WTC11 (cell line): ENCODE measurements at regions not wholly inside any gene's neighbourhood (a gene's known extent, or its start where the extent isn't known, plus 50 kb on each side); places are given as distances from the start of the nearest gene placed in this dataset.

Experiments used
- ATAC-seq: fragments of 200-7000 bp; cut with Tn5 transposase; 2 replicates; pipeline ENCODE4 v1.10.0; 2021; ENCODE audit warnings: mild to moderate bottlenecking, moderate library complexity
- CTCF ChIA-PET: fragments of 300-600 bp; sonication (Branson Sonifier 250); formaldehyde crosslinking; loops from one replicate; lab custom pipeline; 2021; ENCODE audit warnings: antibody characterized with exemption; lab: Charles Lee
- POLR2A ChIA-PET: fragments of 350-600 bp; sonication (Branson Sonifier 250); formaldehyde crosslinking; loops from one replicate; lab custom pipeline; 2021; ENCODE audit warnings: antibody characterized with exemption; lab: Charles Lee
- DNase-seq: peaks from one replicate; pipeline ENCODE4 v3.0.0; 2021; ENCODE audit warnings: low spot score
- H3K27ac Mint-ChIP-seq: 2 replicates; pipeline ENCODE4 v1.8.0; 2021; ENCODE audit warnings: mixed read lengths
- H3K27me3 Mint-ChIP-seq: 2 replicates; pipeline ENCODE4 v1.8.0; 2021; ENCODE audit warnings: low read depth, mild to moderate bottlenecking, moderate library complexity, mixed read lengths
- H3K36me3 Mint-ChIP-seq: 2 replicates; pipeline ENCODE4 v1.8.0; 2021; ENCODE audit warnings: mixed read lengths
- H3K4me1 Mint-ChIP-seq: 2 replicates; pipeline ENCODE4 v1.8.0; 2022; ENCODE audit warnings: mixed read lengths
- H3K4me3 Mint-ChIP-seq: 2 replicates; pipeline ENCODE4 v1.8.0; 2021; ENCODE audit warnings: mild to moderate bottlenecking, moderate library complexity, mixed read lengths
- H3K9me3 Mint-ChIP-seq: 2 replicates; pipeline ENCODE4 v1.8.0; 2021; ENCODE audit warnings: mixed read lengths
- CREB1 ChIP-seq: sonication (generic); formaldehyde crosslinking; IDR thresholded peaks from 2 replicates; pipeline ENCODE4 v1.8.0; 2023; ENCODE audit warnings: mild to moderate bottlenecking, missing genetic modification reagents
- ESRRA ChIP-seq: sonication (generic); formaldehyde crosslinking; IDR thresholded peaks from 2 replicates; pipeline ENCODE4 v1.8.1; 2022; ENCODE audit warnings: mild to moderate bottlenecking, missing genetic modification reagents, borderline replicate concordance
- FOXJ3 ChIP-seq: sonication (generic); formaldehyde crosslinking; IDR thresholded peaks from 2 replicates; pipeline ENCODE4 v1.9.0; 2021; ENCODE audit warnings: missing genetic modification reagents, mild to moderate bottlenecking, borderline replicate concordance
- FOXK1 ChIP-seq: sonication (generic); formaldehyde crosslinking; IDR thresholded peaks from 2 replicates; pipeline ENCODE4 v1.8.0; 2022; ENCODE audit warnings: mild to moderate bottlenecking, moderate library complexity, missing genetic modification reagents
- JUN ChIP-seq: sonication (generic); formaldehyde crosslinking; IDR thresholded peaks from 2 replicates; pipeline ENCODE4 v1.8.0; 2023; ENCODE audit warnings: mild to moderate bottlenecking, missing genetic modification reagents
- MXD4 ChIP-seq: fragments of 250-450 bp; sonication (Bioruptor Pico); IDR thresholded peaks from 2 replicates; pipeline ENCODE4 v1.8.0; 2021; ENCODE audit warnings: mild to moderate bottlenecking, moderate library complexity, borderline replicate concordance
- TEAD4 ChIP-seq: sonication (generic); formaldehyde crosslinking; IDR thresholded peaks from 2 replicates; pipeline ENCODE4 v1.8.0; 2022; ENCODE audit warnings: mild to moderate bottlenecking, missing genetic modification reagents
- ZNF138 ChIP-seq: sonication (generic); formaldehyde crosslinking; conservative IDR thresholded peaks from 2 replicates; pipeline ENCODE4 v1.8.1; 2022; ENCODE audit warnings: mild to moderate bottlenecking, moderate library complexity, missing genetic modification reagents
- ZNF219 ChIP-seq: sonication (generic); formaldehyde crosslinking; IDR thresholded peaks from 2 replicates; pipeline ENCODE4 v1.8.0; 2023; ENCODE audit warnings: missing genetic modification reagents, mild to moderate bottlenecking, borderline replicate concordance
- ZNF263 ChIP-seq: sonication (generic); formaldehyde crosslinking; IDR thresholded peaks from 2 replicates; pipeline ENCODE4 v1.8.1; 2022; ENCODE audit warnings: low read depth, mild to moderate bottlenecking, moderate library complexity, missing genetic modification reagents
- ZNF396 ChIP-seq: fragments of 250-450 bp; sonication (Bioruptor Pico); IDR thresholded peaks from 2 replicates; pipeline ENCODE4 v1.8.0; 2021; ENCODE audit warnings: mild to moderate bottlenecking, moderate library complexity, borderline replicate concordance
- ZNF416 ChIP-seq: fragments of 250-450 bp; sonication (Bioruptor Pico); IDR thresholded peaks from 2 replicates; pipeline ENCODE4 v1.9.0; 2021; ENCODE audit warnings: mild to moderate bottlenecking, inconsistent platforms
- ZNF423 ChIP-seq: fragments of 250-450 bp; sonication (Bioruptor Pico); IDR thresholded peaks from 2 replicates; pipeline ENCODE4 v2.1.2; 2022; ENCODE audit warnings: mild to moderate bottlenecking, moderate library complexity
- TF ChIP-seq, protein P1 (sequence below): sonication (generic); formaldehyde crosslinking; IDR thresholded peaks from 2 replicates; pipeline ENCODE4 v1.8.1; 2022; ENCODE audit warnings: low read depth, missing genetic modification reagents, borderline replicate concordance
- TF ChIP-seq, protein P2 (sequence below): fragments of 250-450 bp; sonication (Bioruptor Pico); IDR thresholded peaks from 2 replicates; pipeline ENCODE4 v2.1.2; 2022; ENCODE audit warnings: mild to moderate bottlenecking, moderate library complexity
- TF ChIP-seq, protein P3 (sequence below): sonication (generic); formaldehyde crosslinking; IDR thresholded peaks from 2 replicates; pipeline ENCODE4 v1.8.0; 2022; ENCODE audit warnings: missing genetic modification reagents
- TF ChIP-seq, protein P4 (sequence below): sonication (generic); formaldehyde crosslinking; IDR thresholded peaks from 2 replicates; pipeline ENCODE4 v1.8.0; 2023; ENCODE audit warnings: missing genetic modification reagents
- TF ChIP-seq, protein P5 (sequence below): sonication (generic); formaldehyde crosslinking; IDR thresholded peaks from 2 replicates; pipeline ENCODE4 v1.8.1; 2022; ENCODE audit warnings: mild to moderate bottlenecking, missing genetic modification reagents, moderate library complexity, borderline replicate concordance
- TF ChIP-seq, protein P6 (sequence below): sonication (generic); formaldehyde crosslinking; IDR thresholded peaks from 2 replicates; pipeline ENCODE4 v1.8.0; 2022; ENCODE audit warnings: mild to moderate bottlenecking, missing genetic modification reagents
- TF ChIP-seq, protein P7 (sequence below): sonication (generic); formaldehyde crosslinking; IDR thresholded peaks from 2 replicates; pipeline ENCODE4 v1.8.1; 2023; ENCODE audit warnings: mild to moderate bottlenecking, missing genetic modification reagents, moderate library complexity
- TF ChIP-seq, protein P8 (sequence below): sonication (generic); formaldehyde crosslinking; IDR thresholded peaks from 2 replicates; pipeline ENCODE4 v1.8.0; 2022; ENCODE audit warnings: mild to moderate bottlenecking, missing genetic modification reagents
- TF ChIP-seq, protein P9 (sequence below): fragments of 200-600 bp; IDR thresholded peaks from 2 replicates; pipeline ENCODE4 v1.8.0; 2022; ENCODE audit warnings: antibody characterized with exemption

DNA sequence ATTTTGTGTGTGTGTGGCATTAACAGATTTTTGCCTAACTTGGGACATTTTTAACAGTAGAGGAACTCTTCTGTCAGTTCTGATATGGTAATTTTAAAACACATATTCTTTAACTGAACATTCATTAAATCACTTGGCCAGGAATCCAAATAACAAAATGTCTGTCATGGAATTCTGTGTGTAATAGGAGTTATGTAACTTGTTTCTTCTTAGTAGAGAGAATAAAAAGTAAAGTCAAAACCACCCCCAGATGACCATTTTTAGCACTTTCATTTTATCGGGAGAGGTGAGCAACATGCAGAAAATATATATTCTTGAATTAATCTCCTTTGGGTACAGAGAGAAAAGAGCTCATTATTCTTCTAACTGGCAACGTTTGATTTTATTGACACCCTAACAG lies 1740.3 kb downstream of the STIM2 start:
- Mint-ChIP-seq H3K36me3 (peaks cover 12% of the 10 kb centered on the region), H3K4me3 (no peak overlapping the region)
- CTCF ChIA-PET: no interaction called here
- TF ChIP-seq TEAD4 (no peak), JUN (CRISPR knock-in tag) (no peak), MXD4 (CRISPR knock-in tag) (no peak), ZNF219 (CRISPR knock-in tag) (no peak), ZNF396 (CRISPR knock-in tag) (no peak), ZNF423 (CRISPR knock-in tag) (no peak), CREB1 (CRISPR knock-in tag) (no peak)
- TF ChIP-seq, protein P1, sequence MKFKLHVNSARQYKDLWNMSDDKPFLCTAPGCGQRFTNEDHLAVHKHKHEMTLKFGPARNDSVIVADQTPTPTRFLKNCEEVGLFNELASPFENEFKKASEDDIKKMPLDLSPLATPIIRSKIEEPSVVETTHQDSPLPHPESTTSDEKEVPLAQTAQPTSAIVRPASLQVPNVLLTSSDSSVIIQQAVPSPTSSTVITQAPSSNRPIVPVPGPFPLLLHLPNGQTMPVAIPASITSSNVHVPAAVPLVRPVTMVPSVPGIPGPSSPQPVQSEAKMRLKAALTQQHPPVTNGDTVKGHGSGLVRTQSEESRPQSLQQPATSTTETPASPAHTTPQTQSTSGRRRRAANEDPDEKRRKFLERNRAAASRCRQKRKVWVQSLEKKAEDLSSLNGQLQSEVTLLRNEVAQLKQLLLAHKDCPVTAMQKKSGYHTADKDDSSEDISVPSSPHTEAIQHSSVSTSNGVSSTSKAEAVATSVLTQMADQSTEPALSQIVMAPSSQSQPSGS (CRISPR knock-in tag): no peak
- TF ChIP-seq, protein P2, sequence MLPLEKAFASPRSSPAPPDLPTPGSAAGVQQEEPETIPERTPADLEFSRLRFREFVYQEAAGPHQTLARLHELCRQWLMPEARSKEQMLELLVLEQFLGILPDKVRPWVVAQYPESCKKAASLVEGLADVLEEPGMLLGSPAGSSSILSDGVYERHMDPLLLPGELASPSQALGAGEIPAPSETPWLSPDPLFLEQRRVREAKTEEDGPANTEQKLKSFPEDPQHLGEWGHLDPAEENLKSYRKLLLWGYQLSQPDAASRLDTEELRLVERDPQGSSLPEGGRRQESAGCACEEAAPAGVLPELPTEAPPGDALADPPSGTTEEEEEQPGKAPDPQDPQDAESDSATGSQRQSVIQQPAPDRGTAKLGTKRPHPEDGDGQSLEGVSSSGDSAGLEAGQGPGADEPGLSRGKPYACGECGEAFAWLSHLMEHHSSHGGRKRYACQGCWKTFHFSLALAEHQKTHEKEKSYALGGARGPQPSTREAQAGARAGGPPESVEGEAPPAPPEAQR: no peak
- TF ChIP-seq, protein P3, sequence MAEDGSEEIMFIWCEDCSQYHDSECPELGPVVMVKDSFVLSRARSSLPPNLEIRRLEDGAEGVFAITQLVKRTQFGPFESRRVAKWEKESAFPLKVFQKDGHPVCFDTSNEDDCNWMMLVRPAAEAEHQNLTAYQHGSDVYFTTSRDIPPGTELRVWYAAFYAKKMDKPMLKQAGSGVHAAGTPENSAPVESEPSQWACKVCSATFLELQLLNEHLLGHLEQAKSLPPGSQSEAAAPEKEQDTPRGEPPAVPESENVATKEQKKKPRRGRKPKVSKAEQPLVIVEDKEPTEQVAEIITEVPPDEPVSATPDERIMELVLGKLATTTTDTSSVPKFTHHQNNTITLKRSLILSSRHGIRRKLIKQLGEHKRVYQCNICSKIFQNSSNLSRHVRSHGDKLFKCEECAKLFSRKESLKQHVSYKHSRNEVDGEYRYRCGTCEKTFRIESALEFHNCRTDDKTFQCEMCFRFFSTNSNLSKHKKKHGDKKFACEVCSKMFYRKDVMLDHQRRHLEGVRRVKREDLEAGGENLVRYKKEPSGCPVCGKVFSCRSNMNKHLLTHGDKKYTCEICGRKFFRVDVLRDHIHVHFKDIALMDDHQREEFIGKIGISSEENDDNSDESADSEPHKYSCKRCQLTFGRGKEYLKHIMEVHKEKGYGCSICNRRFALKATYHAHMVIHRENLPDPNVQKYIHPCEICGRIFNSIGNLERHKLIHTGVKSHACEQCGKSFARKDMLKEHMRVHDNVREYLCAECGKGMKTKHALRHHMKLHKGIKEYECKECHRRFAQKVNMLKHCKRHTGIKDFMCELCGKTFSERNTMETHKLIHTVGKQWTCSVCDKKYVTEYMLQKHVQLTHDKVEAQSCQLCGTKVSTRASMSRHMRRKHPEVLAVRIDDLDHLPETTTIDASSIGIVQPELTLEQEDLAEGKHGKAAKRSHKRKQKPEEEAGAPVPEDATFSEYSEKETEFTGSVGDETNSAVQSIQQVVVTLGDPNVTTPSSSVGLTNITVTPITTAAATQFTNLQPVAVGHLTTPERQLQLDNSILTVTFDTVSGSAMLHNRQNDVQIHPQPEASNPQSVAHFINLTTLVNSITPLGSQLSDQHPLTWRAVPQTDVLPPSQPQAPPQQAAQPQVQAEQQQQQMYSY (CRISPR knock-in tag): no peak
- TF ChIP-seq, protein P4, sequence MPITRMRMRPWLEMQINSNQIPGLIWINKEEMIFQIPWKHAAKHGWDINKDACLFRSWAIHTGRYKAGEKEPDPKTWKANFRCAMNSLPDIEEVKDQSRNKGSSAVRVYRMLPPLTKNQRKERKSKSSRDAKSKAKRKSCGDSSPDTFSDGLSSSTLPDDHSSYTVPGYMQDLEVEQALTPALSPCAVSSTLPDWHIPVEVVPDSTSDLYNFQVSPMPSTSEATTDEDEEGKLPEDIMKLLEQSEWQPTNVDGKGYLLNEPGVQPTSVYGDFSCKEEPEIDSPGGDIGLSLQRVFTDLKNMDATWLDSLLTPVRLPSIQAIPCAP (CRISPR knock-in tag): no peak
- TF ChIP-seq, protein P5, sequence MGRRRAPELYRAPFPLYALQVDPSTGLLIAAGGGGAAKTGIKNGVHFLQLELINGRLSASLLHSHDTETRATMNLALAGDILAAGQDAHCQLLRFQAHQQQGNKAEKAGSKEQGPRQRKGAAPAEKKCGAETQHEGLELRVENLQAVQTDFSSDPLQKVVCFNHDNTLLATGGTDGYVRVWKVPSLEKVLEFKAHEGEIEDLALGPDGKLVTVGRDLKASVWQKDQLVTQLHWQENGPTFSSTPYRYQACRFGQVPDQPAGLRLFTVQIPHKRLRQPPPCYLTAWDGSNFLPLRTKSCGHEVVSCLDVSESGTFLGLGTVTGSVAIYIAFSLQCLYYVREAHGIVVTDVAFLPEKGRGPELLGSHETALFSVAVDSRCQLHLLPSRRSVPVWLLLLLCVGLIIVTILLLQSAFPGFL (CRISPR knock-in tag): no peak
- TF ChIP-seq, protein P6, sequence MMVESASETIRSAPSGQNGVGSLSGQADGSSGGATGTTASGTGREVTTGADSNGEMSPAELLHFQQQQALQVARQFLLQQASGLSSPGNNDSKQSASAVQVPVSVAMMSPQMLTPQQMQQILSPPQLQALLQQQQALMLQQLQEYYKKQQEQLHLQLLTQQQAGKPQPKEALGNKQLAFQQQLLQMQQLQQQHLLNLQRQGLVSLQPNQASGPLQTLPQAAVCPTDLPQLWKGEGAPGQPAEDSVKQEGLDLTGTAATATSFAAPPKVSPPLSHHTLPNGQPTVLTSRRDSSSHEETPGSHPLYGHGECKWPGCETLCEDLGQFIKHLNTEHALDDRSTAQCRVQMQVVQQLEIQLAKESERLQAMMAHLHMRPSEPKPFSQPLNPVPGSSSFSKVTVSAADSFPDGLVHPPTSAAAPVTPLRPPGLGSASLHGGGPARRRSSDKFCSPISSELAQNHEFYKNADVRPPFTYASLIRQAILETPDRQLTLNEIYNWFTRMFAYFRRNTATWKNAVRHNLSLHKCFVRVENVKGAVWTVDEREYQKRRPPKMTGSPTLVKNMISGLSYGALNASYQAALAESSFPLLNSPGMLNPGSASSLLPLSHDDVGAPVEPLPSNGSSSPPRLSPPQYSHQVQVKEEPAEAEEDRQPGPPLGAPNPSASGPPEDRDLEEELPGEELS (CRISPR knock-in tag): no peak
- TF ChIP-seq, protein P7, sequence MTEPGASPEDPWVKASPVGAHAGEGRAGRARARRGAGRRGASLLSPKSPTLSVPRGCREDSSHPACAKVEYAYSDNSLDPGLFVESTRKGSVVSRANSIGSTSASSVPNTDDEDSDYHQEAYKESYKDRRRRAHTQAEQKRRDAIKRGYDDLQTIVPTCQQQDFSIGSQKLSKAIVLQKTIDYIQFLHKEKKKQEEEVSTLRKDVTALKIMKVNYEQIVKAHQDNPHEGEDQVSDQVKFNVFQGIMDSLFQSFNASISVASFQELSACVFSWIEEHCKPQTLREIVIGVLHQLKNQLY (CRISPR knock-in tag): no peak
- TF ChIP-seq, all 79 proteins: peak for 0
- POLR2A ChIA-PET: no interaction called here
- no peak overlapping the region for H3K27ac Mint-ChIP-seq
- DNase-seq: no peak
- no peaks in the 10 kb centered on the region for H3K27me3 Mint-ChIP-seq
- peaks cover 18% of the 10 kb centered on the region for H3K9me3 Mint-ChIP-seq
- peaks cover 9% of the 10 kb centered on the region for H3K4me1 Mint-ChIP-seq
- ATAC-seq: no peak

DNA sequence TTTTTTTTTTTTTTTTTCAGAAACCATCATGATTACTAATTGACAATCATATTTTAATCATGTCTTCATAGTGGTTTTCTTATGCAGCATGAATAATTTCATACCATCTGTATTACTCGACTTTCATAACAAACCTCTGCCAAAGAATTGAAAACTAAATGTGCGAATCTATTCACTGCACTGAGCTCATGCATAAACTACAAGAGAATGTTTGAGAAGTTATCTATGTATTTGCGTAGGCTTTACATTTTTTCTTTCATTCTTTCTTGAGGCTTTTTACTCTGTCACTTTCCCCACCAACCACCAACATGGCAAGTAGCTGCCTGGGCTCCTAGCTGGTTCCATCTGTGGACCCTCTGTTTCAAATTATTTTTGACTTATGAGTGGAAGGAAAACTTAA lies 1761.0 kb downstream of the STIM2 start:
- Mint-ChIP-seq H3K9me3 (peaks cover 15% of the 10 kb centered on the region), H3K36me3 (no peaks in the 10 kb centered on the region), H3K4me1 (peaks cover 6% of the 10 kb centered on the region), H3K27me3 (no peaks in the 10 kb centered on the region), H3K4me3 (no peak overlapping the region), H3K27ac (no peak overlapping the region)
- ChIA-PET CTCF (no interaction called here), POLR2A (no interaction called here)
- DNase-seq (no peak), ATAC-seq (no peak)
- TF ChIP-seq FOXJ3 (CRISPR knock-in tag) (no peak), ZNF263 (no peak), FOXK1 (CRISPR knock-in tag) (no peak), ZNF416 (no peak), ZNF138 (CRISPR knock-in tag) (no peak), CREB1 (CRISPR knock-in tag) (no peak), ESRRA (CRISPR knock-in tag) (no peak)
- TF ChIP-seq, protein P8, sequence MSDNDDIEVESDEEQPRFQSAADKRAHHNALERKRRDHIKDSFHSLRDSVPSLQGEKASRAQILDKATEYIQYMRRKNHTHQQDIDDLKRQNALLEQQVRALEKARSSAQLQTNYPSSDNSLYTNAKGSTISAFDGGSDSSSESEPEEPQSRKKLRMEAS (CRISPR knock-in tag): no peak
- TF ChIP-seq, protein P9, sequence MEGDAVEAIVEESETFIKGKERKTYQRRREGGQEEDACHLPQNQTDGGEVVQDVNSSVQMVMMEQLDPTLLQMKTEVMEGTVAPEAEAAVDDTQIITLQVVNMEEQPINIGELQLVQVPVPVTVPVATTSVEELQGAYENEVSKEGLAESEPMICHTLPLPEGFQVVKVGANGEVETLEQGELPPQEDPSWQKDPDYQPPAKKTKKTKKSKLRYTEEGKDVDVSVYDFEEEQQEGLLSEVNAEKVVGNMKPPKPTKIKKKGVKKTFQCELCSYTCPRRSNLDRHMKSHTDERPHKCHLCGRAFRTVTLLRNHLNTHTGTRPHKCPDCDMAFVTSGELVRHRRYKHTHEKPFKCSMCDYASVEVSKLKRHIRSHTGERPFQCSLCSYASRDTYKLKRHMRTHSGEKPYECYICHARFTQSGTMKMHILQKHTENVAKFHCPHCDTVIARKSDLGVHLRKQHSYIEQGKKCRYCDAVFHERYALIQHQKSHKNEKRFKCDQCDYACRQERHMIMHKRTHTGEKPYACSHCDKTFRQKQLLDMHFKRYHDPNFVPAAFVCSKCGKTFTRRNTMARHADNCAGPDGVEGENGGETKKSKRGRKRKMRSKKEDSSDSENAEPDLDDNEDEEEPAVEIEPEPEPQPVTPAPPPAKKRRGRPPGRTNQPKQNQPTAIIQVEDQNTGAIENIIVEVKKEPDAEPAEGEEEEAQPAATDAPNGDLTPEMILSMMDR: no peak
